MM.1S (cell line): ENCODE measurements at regions not wholly inside any gene's neighbourhood (a gene's known extent, or its start where the extent isn't known, plus 50 kb on each side); places are given as distances from the start of the nearest gene placed in this dataset.
"Not testable (repeated sequence)": the region's sequence is repeated elsewhere in the genome, so short reads cannot be mapped to it uniquely, and the experiment has no call there.

Source experiments
- CTCF ChIP-seq: fragments of 300-600 bp; sonication (generic); IDR thresholded peaks from 2 replicates; pipeline ENCODE4 v1.5.1; 2016; ENCODE audit warnings: antibody characterized with exemption, low read length, mixed read lengths
- EZH2phosphoT487 ChIP-seq: fragments of 300-600 bp; sonication (generic); IDR thresholded peaks from 2 replicates; pipeline ENCODE4 v1.6.1; 2018; ENCODE audit warnings: antibody characterized with exemption, low read length

DNA sequence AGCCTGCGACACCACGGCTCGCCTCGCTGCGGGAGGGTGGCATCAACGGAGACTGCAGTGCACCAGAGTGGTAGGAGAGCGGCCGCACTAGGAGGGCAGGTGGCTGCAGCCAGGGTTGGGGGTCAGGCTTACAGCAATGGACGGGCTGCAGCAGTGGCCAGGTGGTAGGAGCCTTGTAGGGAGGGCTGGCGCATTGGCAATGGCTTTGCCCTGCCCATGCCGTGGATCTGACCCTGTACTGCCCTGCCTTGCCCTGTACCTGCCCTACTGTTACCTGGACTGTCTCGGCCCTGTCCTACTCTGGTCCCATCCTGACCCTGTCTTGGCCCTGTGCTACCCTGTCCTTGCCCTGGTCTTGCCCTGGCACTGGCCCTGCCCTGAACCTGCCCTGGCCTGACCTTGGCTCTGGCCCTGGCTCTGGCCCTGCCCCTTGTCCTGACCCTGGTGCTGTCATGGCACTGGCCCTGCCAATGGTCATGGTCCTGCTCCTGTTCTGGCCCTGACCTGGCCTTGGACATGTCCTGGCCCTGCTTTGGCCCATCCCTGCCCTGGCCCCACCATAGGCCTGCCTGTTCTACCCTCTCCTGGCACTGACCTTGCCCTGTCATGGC is 240.0 kb downstream of the GOLGA6L6 start:
- not testable (repeated sequence) for TF ChIP-seq CTCF, EZH2phosphoT487
